Esophagus squamous epithelium (tissue), 4 donors: ENCODE measurements at regions not wholly inside any gene's neighbourhood (a gene's known extent, or its start where the extent isn't known, plus 50 kb on each side); places are given as distances from the start of the nearest gene placed in this dataset.

Experiments
- CTCF ChIP-seq, 6 experiments: fragments of 450-650 bp in 4 of 6; fragments of 200-600 bp in 2 of 6; sonication (generic) in 2 of 6; IDR thresholded peaks; one replicate each; pipeline ENCODE4 v1.5.1; 2016 to 2019; ENCODE audit warnings: antibody characterized with exemption in 6 of 6, mild to moderate bottlenecking in 4 of 6, moderate library complexity in 4 of 6
- POLR2A ChIP-seq, 4 donors: fragments of 450-650 bp; IDR thresholded peaks; one replicate each; pipeline ENCODE4 v1.6.1; 2017; ENCODE audit warnings: antibody characterized with exemption in 4 of 4, mild to moderate bottlenecking in 4 of 4, moderate library complexity in 3 of 4

- TF ChIP-seq POLR2A (IDR thresholded peaks at IDR 0.05) (no peak), CTCF (IDR thresholded peaks at IDR 0.05) (no peak)
Observed at GRCh38 chr6:54009052-54009654, 102.1 kb upstream of the MLIP start.
